IMR-90 (cell line): ENCODE measurements at regions not wholly inside any gene's neighbourhood (a gene's known extent, or its start where the extent isn't known, plus 50 kb on each side); places are given as distances from the start of the nearest gene placed in this dataset.

Source experiments
- ATAC-seq: fragments of 200-7000 bp; cut with Tn5 transposase; 2 replicates; pipeline ENCODE4 v1.9.1; 2020; ENCODE audit warnings: low read depth, mild to moderate bottlenecking, moderate library complexity
- BruUV-seq: library from RNA; stranded (reverse); fragments of 400-500 nt; replicated peaks from 2 replicates; lab custom pipeline; 2021; lab: Mats Ljungman, UMichigan
- CTCF ChIA-PET: fragments of 300-600 bp; formaldehyde crosslinking; extraction: SDS; loops from one replicate; lab custom pipeline; 2021; ENCODE audit warnings: antibody characterized with exemption; lab: Yijun Ruan, JAX
- POLR2A ChIA-PET: fragments of 300-600 bp; sonication (Branson Sonifier 250); formaldehyde crosslinking; loops from one replicate; lab custom pipeline; 2022; ENCODE audit warnings: antibody characterized with exemption; ENCODE audit not compliant: unreplicated experiment; lab: Charles Lee
- DNase-seq: peaks from one replicate; pipeline ENCODE4 v3.0.0; 2013
- H2AFZ ChIP-seq: replicated peaks from 2 replicates; pipeline ENCODE3; 2013; ENCODE audit warnings: low read length, mild to moderate bottlenecking; ENCODE audit not compliant: poor library complexity
- H2AK5ac ChIP-seq: 2 replicates; pipeline ENCODE4 v1.6.1; 2013; ENCODE audit warnings: low read depth, low read length, inconsistent platforms
- H2AK9ac ChIP-seq: replicated peaks from 2 replicates; pipeline ENCODE3; 2013; ENCODE audit warnings: mild to moderate bottlenecking, low read depth, low read length, moderate library complexity; ENCODE audit not compliant: poor library complexity
- H2BK120ac ChIP-seq: 2 replicates; pipeline ENCODE4 v1.6.1; 2013; ENCODE audit warnings: low read depth, low read length, inconsistent platforms
- H2BK15ac ChIP-seq: 3 replicates; pipeline ENCODE4 v1.6.1; 2013; ENCODE audit warnings: low read depth, low read length, inconsistent platforms
- H2BK20ac ChIP-seq: 2 replicates; pipeline ENCODE4 v1.6.1; 2013; ENCODE audit warnings: low read depth, mild to moderate bottlenecking, inconsistent platforms, low read length, moderate library complexity
- H2BK5ac ChIP-seq: 2 replicates; pipeline ENCODE4 v1.6.1; 2013; ENCODE audit warnings: mild to moderate bottlenecking, low read depth, low read length, inconsistent platforms; ENCODE audit not compliant: poor library complexity, severe bottlenecking
- H3K14ac ChIP-seq: replicated peaks from 2 replicates; pipeline ENCODE4 v1.6.1; 2013; ENCODE audit warnings: low read depth, low read length, inconsistent platforms
- H3K18ac ChIP-seq: 2 replicates; pipeline ENCODE4 v1.6.1; 2013; ENCODE audit warnings: low read depth, low read length, control low read depth
- H3K23ac ChIP-seq: 2 replicates; pipeline ENCODE4 v1.6.1; 2013; ENCODE audit warnings: low read depth, low read length, inconsistent platforms
- H3K27ac ChIP-seq: 2 replicates; pipeline ENCODE4 v1.5.1; 2013; ENCODE audit warnings: mild to moderate bottlenecking, control low read depth, low read length; ENCODE audit not compliant: insufficient read depth
- H3K27me3 ChIP-seq: 2 replicates; pipeline ENCODE4 v1.6.1; 2013; ENCODE audit warnings: low read length; ENCODE audit not compliant: control insufficient read depth, insufficient read depth
- H3K36me3 ChIP-seq: 2 replicates; pipeline ENCODE4 v1.6.1; 2013; ENCODE audit warnings: low read length, mixed read lengths; ENCODE audit not compliant: control insufficient read depth, insufficient read depth
- H3K4ac ChIP-seq: 2 replicates; pipeline ENCODE4 v1.6.1; 2013; ENCODE audit warnings: low read depth, low read length, inconsistent platforms
- H3K4me1 ChIP-seq: 2 replicates; pipeline ENCODE4 v1.6.1; 2013; ENCODE audit warnings: low read length, mixed read lengths; ENCODE audit not compliant: control insufficient read depth, insufficient read depth
- H3K4me2 ChIP-seq: 2 replicates; pipeline ENCODE4 v1.6.1; 2013; ENCODE audit warnings: low read depth, mild to moderate bottlenecking, control low read depth, low read length, moderate library complexity
- H3K4me3 ChIP-seq: 2 replicates; pipeline ENCODE4 v1.5.1; 2013; ENCODE audit warnings: low read depth, mild to moderate bottlenecking, control low read depth, low read length, moderate library complexity; ENCODE audit not compliant: insufficient read depth
- H3K56ac ChIP-seq: 2 replicates; pipeline ENCODE4 v1.6.1; 2013; ENCODE audit warnings: low read length, inconsistent platforms; ENCODE audit not compliant: insufficient read depth; ENCODE audit errors: extremely low read depth
- H3K79me1 ChIP-seq, 2 experiments: 2 replicates each; pipeline ENCODE4 v1.6.1; 2013; ENCODE audit warnings: low read length in 2 of 2, inconsistent platforms in 1 of 2, low read depth in 1 of 2
- H3K9ac ChIP-seq: 2 replicates; pipeline ENCODE4 v1.6.1; 2013; ENCODE audit warnings: low read depth, low read length, control low read depth
- H3K9me1 ChIP-seq: 2 replicates; pipeline ENCODE4 v1.6.1; 2013; ENCODE audit warnings: low read length, inconsistent platforms; ENCODE audit not compliant: insufficient read depth
- H3K9me3 ChIP-seq: 2 replicates; pipeline ENCODE4 v1.6.1; 2013; ENCODE audit warnings: low read length; ENCODE audit not compliant: control insufficient read depth, insufficient read depth
- H4K20me1 ChIP-seq: 2 replicates; pipeline ENCODE4 v1.6.1; 2013; ENCODE audit warnings: low read length, inconsistent platforms; ENCODE audit not compliant: insufficient read depth
- H4K5ac ChIP-seq: 2 replicates; pipeline ENCODE4 v1.6.1; 2013; ENCODE audit warnings: mild to moderate bottlenecking, low read depth, low read length, control low read depth
- H4K8ac ChIP-seq, 2 experiments: 2 replicates each; pipeline ENCODE4 v1.6.1; 2013; ENCODE audit warnings: low read depth in 2 of 2, low read length in 2 of 2, control low read depth in 1 of 2, inconsistent platforms in 1 of 2
- H4K91ac ChIP-seq: 2 replicates; pipeline ENCODE4 v1.6.1; 2013; ENCODE audit warnings: low read depth, low read length, inconsistent platforms; ENCODE audit not compliant: insufficient read depth
- BHLHE40 ChIP-seq: fragments of 150-350 bp; IDR thresholded peaks from 2 replicates; pipeline ENCODE4 v1.6.1; 2016; ENCODE audit warnings: mild to moderate bottlenecking, low read depth, low read length
- CEBPB ChIP-seq: IDR thresholded peaks from 2 replicates; pipeline ENCODE4 v1.6.1; 2012; ENCODE audit warnings: low read depth, low read length, improper control_type of control experiment
- CHD1 ChIP-seq: IDR thresholded peaks from 2 replicates; pipeline ENCODE4 v1.6.1; 2012; ENCODE audit warnings: low read depth, low read length, improper control_type of control experiment
- ELK1 ChIP-seq: fragments of 150-350 bp; IDR thresholded peaks from 2 replicates; pipeline ENCODE4 v1.6.1; 2016; ENCODE audit warnings: low read depth, mild to moderate bottlenecking, low read length, moderate library complexity, borderline replicate concordance
- FOS ChIP-seq: fragments of 150-350 bp; IDR thresholded peaks from 2 replicates; pipeline ENCODE4 v1.6.1; 2016; ENCODE audit warnings: low read depth, low read length
- MAFK ChIP-seq: IDR thresholded peaks from 2 replicates; pipeline ENCODE4 v1.6.1; 2012; ENCODE audit warnings: low read depth, low read length, improper control_type of control experiment
- MAZ ChIP-seq: IDR thresholded peaks from 2 replicates; pipeline ENCODE4 v1.6.1; 2012; ENCODE audit warnings: low read depth, mild to moderate bottlenecking, low read length, improper control_type of control experiment, moderate library complexity, borderline replicate concordance
- MXI1 ChIP-seq: IDR thresholded peaks from 2 replicates; pipeline ENCODE4 v1.6.1; 2012; ENCODE audit warnings: low read depth, mild to moderate bottlenecking, low read length, moderate library complexity, borderline replicate concordance
- NFE2L2 ChIP-seq: fragments of 150-350 bp; IDR thresholded peaks from 2 replicates; pipeline ENCODE4 v1.6.1; 2016; ENCODE audit warnings: low read depth, mild to moderate bottlenecking, low read length
- POLR2A ChIP-seq: IDR thresholded peaks from 2 replicates; pipeline ENCODE4 v1.6.1; 2012; ENCODE audit warnings: mild to moderate bottlenecking, low read depth, low read length
- RAD21 ChIP-seq: IDR thresholded peaks from 2 replicates; pipeline ENCODE4 v1.6.1; 2012; ENCODE audit warnings: low read length, improper control_type of control experiment
- RCOR1 ChIP-seq: IDR thresholded peaks from 2 replicates; pipeline ENCODE4 v1.6.1; 2012; ENCODE audit warnings: mild to moderate bottlenecking, low read length, improper control_type of control experiment; ENCODE audit not compliant: insufficient replicate concordance
- RFX5 ChIP-seq: IDR thresholded peaks from 2 replicates; pipeline ENCODE4 v1.8.0; 2012; ENCODE audit warnings: low read depth, mild to moderate bottlenecking, low read length, moderate library complexity
- SMC3 ChIP-seq: fragments of 150-350 bp; IDR thresholded peaks from 2 replicates; pipeline ENCODE4 v1.6.1; 2016; ENCODE audit warnings: low read depth, mild to moderate bottlenecking, antibody characterized with exemption, low read length, moderate library complexity
- WGBS, 2 experiments: methylation state at CpG; one replicate each; pipeline versions ENCODE4 v1.1.5 to v1.1.7; 2013; ENCODE audit warnings: missing lambda C conversion rate in 2 of 2; ENCODE audit not compliant: insufficient read length in 1 of 2; ENCODE audit errors: extremely low coverage in 2 of 2; 5-methylcytosine and 5-hydroxymethylcytosine counted together
- dilution Hi-C: fragments of 300-500 bp; cut with HindIII; formaldehyde crosslinking; loops from one replicate; pipeline ENCODE4 v1.14.3; 2018; ENCODE audit warnings: low sequenced_read_pairs; ENCODE audit not compliant: unreplicated experiment
- in situ Hi-C: fragments of 300-500 bp; cut with MboI; formaldehyde crosslinking; loops from 3 replicates; pipeline ENCODE4 v1.14.3; 2019; ENCODE audit warnings: low sequenced_read_pairs, inconsistent platforms, mixed read lengths
- intact Hi-C: fragments of 100-400 bp; cut with micrococcal nuclease; formaldehyde crosslinking; loops from 2 replicates; pipeline ENCODE4 v1.10.0; 2022
- TF ChIP-seq, protein P1 (sequence below): conservative IDR thresholded peaks from 2 replicates; pipeline ENCODE4 v1.5.1; 2012; ENCODE audit warnings: mild to moderate bottlenecking, low read depth, low read length, improper control_type of control experiment
- TF ChIP-seq, protein P2 (sequence below): fragments of 150-350 bp; IDR thresholded peaks from 2 replicates; pipeline ENCODE4 v1.6.1; 2017; ENCODE audit warnings: mild to moderate bottlenecking, antibody characterized with exemption, low read length, low read depth

DNA sequence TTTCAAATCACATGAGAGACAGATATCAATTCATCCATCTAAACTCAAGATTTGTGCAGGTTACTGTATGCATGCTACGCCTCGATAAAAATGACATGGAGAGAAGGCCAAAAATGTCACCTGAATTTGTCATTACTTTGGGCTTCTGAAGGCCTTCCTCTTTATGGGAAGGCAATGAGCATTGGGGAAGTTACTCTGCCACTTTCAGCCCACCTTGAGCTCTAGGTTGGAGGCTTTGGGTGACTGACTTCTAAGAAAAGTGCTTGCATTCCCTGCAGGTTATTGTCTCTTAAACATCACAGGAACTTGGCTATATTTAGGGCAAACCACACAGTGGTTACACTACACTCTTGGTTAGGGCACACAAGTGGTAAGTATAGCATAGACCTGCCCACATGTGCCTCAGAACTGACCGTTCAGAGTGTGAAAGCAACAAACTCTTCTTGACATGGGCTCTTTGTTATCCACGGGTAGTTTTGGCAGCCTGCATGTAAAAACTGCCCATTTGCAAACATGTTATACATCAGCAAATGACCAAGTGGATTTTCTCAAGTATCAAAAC is 169.5 kb downstream of the ZNF608 start:
- Histone ChIP-seq H3K4me1 (peaks cover 2% of the 10 kb centered on the region; the same call in 1 of the 2 replicates), H3K14ac (no peak overlapping the region), H3K36me3 (no peaks in the 10 kb centered on the region), H4K20me1 (no peaks in the 10 kb centered on the region), H2AK9ac (no peak overlapping the region), H3K4me2 (no peak overlapping the region), H2BK120ac (no peak overlapping the region), H4K5ac (no peak overlapping the region), H3K56ac (no peak overlapping the region), H4K91ac (no peak overlapping the region), H2AK5ac (no peak overlapping the region), H3K27me3 (no peaks in the 10 kb centered on the region), H3K79me1 (no peaks in the 10 kb centered on the region), H3K4ac (no peak overlapping the region), H3K9me1 (no peaks in the 10 kb centered on the region), H2BK5ac (no peak overlapping the region), H3K4me3 (no peak overlapping the region), H3K18ac (no peak overlapping the region), H2AFZ (no peak overlapping the region), H2BK20ac (no peak overlapping the region), H3K27ac (no peak overlapping the region), H3K23ac (no peak overlapping the region), H3K9ac (no peak overlapping the region), H4K8ac (no peak overlapping the region), H3K9me3 (no peaks in the 10 kb centered on the region), H2BK15ac (no peak overlapping the region)
- ATAC-seq, result no peak
- TF ChIP-seq MAFK (no peak), FOS (no peak), CHD1 (no peak), RCOR1 (no peak), MAZ (no peak), POLR2A (no peak), RFX5 (no peak), SMC3 (no peak), CEBPB (no peak), ELK1 (no peak), BHLHE40 (no peak), NFE2L2 (no peak), MXI1 (no peak), RAD21 (no peak)
- TF ChIP-seq, protein P1, sequence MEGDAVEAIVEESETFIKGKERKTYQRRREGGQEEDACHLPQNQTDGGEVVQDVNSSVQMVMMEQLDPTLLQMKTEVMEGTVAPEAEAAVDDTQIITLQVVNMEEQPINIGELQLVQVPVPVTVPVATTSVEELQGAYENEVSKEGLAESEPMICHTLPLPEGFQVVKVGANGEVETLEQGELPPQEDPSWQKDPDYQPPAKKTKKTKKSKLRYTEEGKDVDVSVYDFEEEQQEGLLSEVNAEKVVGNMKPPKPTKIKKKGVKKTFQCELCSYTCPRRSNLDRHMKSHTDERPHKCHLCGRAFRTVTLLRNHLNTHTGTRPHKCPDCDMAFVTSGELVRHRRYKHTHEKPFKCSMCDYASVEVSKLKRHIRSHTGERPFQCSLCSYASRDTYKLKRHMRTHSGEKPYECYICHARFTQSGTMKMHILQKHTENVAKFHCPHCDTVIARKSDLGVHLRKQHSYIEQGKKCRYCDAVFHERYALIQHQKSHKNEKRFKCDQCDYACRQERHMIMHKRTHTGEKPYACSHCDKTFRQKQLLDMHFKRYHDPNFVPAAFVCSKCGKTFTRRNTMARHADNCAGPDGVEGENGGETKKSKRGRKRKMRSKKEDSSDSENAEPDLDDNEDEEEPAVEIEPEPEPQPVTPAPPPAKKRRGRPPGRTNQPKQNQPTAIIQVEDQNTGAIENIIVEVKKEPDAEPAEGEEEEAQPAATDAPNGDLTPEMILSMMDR, result no peak
- TF ChIP-seq, protein P2, sequence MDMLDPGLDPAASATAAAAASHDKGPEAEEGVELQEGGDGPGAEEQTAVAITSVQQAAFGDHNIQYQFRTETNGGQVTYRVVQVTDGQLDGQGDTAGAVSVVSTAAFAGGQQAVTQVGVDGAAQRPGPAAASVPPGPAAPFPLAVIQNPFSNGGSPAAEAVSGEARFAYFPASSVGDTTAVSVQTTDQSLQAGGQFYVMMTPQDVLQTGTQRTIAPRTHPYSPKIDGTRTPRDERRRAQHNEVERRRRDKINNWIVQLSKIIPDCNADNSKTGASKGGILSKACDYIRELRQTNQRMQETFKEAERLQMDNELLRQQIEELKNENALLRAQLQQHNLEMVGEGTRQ, result no peak
- POLR2A ChIA-PET, result no interaction called here
- intact Hi-C loops, result no loop called here
- in situ Hi-C loops, result no loop called here
- dilution Hi-C loops, result no loop called here
- WGBS, 2 experiments, result no CpG with 5 or more reads among the region's 4 CpGs
- no peak for DNase-seq
- BruUV-seq, result no TSS peak
- CTCF ChIA-PET, result no interaction called here
